Fibroblast of skin of left biceps (primary cell): ENCODE measurements at regions not wholly inside any gene's neighbourhood (a gene's known extent, or its start where the extent isn't known, plus 50 kb on each side); places are given as distances from the start of the nearest gene placed in this dataset.

Experiments used
- DNase-seq, 2 experiments: peaks; one replicate each; pipeline ENCODE4 v3.0.0-alpha.2; 2013; ENCODE audit warnings: low read depth in 2 of 2

DNA sequence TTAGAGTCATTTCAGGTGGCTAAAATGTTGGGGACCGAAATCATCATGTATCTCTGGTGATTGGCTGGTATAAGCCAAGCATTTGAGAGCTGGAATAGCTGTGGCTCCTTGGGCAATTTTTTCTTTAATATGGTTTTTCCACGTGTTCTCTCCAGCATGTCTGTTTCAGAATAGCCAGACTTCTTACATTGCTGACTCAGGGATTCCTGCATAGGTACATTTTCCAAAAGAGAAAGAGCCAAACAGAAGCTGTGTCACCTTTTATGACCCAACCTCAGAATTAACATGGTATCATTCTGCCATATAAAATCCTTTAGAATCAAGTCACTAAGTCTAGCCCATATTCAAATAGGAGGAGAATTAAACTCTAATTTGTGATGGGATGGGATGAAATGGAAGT lies 74.8 kb upstream of the TSLP start:
- no peak for DNase-seq

DNA sequence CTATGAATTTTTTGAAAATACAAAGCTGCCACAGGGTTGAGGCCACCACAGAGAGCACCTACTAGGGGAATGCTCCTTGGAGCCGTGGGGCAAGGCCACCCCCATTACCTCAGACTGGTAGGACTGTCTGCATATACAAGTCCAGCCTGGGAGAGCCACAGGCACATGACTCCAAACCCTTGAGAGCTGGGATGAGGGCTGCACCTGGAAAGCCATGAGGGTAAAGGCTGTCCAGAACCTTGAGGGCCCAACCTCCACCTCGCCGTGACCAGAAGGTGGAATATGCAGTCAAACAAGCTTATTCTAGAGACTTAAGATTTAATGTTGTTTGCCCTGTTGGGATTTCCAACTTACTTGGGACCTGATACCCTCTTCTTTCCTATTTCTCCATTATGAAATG lies 69.5 kb upstream of the TSLP start:
- DNase-seq, result no peak

DNA sequence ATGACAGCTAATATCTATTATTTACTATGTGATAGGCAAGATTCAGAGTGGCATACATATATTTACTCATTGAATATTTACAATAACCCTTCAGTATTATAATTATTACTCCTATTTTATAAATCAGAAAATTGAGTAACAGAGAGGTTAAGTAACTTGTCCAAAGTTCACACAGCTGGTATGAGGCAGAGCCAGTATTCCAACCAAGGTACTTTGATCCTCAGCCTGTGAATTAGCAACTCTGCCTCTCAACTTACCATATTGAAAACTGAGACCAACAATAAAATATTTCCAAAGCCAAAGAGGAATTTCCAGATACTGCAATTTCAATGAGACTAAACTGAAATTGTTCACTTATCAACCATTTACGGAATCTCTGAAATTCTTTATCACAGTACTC lies 67.9 kb upstream of the TSLP start:
- DNase-seq, result no peak

DNA sequence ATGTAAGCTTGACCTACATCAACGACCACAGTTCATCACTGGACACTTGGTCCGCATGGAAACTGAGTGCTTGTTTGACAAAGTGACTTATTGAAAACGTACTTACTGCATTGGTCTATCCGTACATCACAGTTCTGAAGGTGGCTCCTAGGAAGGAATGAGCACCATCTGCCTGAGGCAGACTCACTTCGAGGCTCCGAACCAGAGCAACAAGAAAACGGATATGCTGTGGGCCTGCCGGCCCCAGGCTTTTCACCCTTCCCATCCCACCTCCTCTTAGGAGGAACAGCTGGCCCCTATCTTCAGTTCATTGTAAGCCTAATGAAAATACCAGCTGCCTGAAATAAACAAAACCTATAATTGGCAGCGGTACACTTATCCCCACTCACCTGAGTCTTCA lies 67.2 kb upstream of the TSLP start:
- DNase-seq, result no peak

DNA sequence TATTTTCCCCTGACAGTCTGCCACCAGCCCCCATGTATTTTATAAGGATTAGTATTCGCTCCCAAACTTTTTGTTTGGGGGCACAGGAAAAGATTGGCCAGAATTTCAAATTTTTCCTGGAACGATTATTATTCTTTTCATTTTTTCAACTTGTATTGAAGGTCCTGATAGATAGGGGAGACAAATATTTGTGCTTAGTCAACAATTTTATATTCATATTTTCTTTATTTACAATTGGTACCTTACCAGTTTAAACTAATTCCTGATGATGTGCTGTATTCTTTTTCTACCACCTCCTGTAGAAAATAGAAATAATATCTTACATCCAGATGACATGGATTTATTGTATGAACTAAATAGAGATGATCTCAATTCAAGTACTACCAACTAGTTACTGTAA lies 60.7 kb upstream of the TSLP start:
- no peak for DNase-seq

DNA sequence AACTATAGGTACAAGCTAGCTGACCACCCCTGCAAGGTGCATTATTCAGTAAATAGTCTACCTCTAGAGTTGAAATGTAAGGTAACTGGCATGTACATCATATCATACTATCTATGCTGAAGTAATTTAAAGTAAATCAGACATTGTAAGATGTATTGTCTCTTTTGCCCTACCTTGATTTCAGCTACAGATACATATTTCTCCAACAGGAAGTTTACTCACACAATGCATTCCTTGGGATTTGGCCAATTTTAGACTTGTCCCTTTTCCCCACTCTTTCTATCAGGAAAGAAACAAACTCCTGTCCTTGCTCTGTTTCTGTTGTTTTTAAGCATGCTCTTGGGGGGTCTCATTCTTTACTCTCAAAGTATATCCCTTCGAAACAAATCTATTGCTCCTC lies 58.5 kb upstream of the TSLP start:
- DNase-seq, result no peak

DNA sequence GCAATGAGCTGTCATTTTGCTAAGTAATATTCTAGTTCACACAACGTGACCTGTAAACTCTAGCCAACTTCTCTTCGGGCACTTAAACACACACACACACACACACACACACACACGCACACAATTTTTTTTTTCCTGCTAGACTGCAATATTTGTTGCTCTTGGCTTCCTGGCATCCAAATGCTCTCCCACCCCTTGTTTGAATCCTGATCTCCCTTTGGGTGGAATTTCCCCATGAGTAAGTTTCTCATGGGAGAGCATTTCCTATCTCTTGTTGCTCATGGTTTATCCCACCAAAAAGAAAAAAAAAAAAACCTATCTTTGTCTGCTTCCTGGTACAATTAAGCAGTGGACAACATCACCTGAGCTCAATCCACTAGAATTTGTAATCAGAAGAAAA lies 54.7 kb upstream of the TSLP start:
- DNase-seq, result no peak

DNA sequence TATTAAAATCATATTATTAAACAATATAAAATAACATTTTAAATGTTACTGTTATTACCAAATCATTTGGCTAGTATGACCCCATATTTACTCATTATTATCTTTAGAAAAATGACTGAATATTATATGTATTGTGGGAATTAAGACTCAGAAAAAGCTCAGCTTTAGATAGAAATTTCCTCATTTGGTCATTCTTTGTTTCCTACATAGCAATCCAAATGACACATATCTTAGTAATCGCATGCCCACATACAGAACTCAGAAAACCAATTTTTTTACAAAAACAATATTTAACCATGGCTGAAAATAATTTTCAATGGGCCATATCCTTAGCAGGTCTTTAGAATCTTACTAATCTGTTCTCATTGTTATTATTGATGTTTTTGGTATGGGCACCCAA lies 53.8 kb upstream of the TSLP start:
- no peak for DNase-seq
